ENCODE measurements at regions not wholly inside any gene's neighbourhood (a gene's known extent, or its start where the extent isn't known, plus 50 kb on each side); places are given as distances from the start of the nearest gene placed in this dataset.

DNA sequence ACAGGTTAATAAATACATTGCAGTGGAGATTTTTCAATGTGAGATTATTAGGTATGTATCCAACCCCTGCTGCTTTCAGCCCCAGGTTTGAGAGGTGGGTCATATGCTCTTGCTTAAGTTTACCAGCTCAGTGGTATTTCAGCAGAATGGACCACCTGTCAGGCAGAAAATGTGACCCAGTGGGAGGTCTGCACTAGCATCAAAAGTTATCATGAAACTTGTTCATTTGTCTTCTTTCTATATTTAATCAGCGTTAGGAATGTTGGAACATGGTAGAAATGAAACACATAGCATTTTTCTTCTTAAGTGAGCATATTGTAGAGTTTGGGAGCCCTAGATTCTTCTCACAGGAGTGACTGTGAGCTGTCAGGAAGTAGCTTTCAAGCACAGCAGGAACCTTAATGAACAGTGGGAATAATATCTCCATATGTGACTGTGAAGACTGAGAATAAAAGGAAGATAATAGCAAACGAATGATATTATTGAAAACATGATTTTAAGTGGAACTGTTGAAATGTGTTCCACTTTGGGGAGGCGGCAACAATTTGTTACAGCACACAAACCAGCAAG is 596.9 kb upstream of the CDH6 start:
- H3K4me2 ChIP-seq (ENCODE audit: low read length): no peak overlapping the region
- H3K36me3 ChIP-seq (ENCODE audit: control insufficient read depth, low read length): no peaks in the 10 kb centered on the region

GRCh38 chr5:30594331-30594730 is 599.2 kb upstream of the CDH6 start:
- Histone ChIP-seq H3K4me2 (ENCODE audit: low read length) (no peak overlapping the region), H3K9me3 (ENCODE audit: control insufficient read depth, insufficient read depth, low read length) (no peaks in the 10 kb centered on the region), H3K27me3 (ENCODE audit: control insufficient read depth, low read length) (no peaks in the 10 kb centered on the region), H3K4me3 (ENCODE audit: low read length) (no peak overlapping the region), H4K20me1 (ENCODE audit: control insufficient read depth, insufficient read depth, low read depth, low read length) (no peaks in the 10 kb centered on the region), H3K27ac (ENCODE audit: low read depth, low read length) (no peak overlapping the region), H3K79me2 (ENCODE audit: control insufficient read depth, low read length) (no peaks in the 10 kb centered on the region), H3F3A (ENCODE audit: control insufficient read depth, insufficient read depth) (no peaks in the 10 kb centered on the region), H3K9me2 (replicated peaks; ENCODE audit: control insufficient read depth, low read length) (no peaks in the 10 kb centered on the region), H3K4me1 (ENCODE audit: control insufficient read depth, low read length) (no peaks in the 10 kb centered on the region), H3K36me3 (ENCODE audit: control insufficient read depth, low read length) (no peaks in the 10 kb centered on the region)
- TF ChIP-seq, protein P1, sequence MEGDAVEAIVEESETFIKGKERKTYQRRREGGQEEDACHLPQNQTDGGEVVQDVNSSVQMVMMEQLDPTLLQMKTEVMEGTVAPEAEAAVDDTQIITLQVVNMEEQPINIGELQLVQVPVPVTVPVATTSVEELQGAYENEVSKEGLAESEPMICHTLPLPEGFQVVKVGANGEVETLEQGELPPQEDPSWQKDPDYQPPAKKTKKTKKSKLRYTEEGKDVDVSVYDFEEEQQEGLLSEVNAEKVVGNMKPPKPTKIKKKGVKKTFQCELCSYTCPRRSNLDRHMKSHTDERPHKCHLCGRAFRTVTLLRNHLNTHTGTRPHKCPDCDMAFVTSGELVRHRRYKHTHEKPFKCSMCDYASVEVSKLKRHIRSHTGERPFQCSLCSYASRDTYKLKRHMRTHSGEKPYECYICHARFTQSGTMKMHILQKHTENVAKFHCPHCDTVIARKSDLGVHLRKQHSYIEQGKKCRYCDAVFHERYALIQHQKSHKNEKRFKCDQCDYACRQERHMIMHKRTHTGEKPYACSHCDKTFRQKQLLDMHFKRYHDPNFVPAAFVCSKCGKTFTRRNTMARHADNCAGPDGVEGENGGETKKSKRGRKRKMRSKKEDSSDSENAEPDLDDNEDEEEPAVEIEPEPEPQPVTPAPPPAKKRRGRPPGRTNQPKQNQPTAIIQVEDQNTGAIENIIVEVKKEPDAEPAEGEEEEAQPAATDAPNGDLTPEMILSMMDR (IDR thresholded peaks at IDR 0.05; ENCODE audit: low read depth, low read length, poor library complexity, severe bottlenecking): no peak
- no peak for TF ChIP-seq EZH2phosphoT487 (IDR thresholded peaks at IDR 0.05; ENCODE audit: borderline replicate concordance, low read length)

More for the DNA sequence above, 596.9 kb upstream of the CDH6 start:
- H3K27ac ChIP-seq (ENCODE audit: low read depth, low read length): no peak overlapping the region
- H3K27me3 ChIP-seq (ENCODE audit: control insufficient read depth, low read length): no peaks in the 10 kb centered on the region
- H3K9me3 ChIP-seq (ENCODE audit: control insufficient read depth, insufficient read depth, low read length): no peaks in the 10 kb centered on the region
- TF ChIP-seq, protein P1 (IDR thresholded peaks at IDR 0.05; ENCODE audit: low read depth, low read length, poor library complexity, severe bottlenecking): no peak
- TF ChIP-seq EZH2phosphoT487 (IDR thresholded peaks at IDR 0.05; ENCODE audit: borderline replicate concordance, low read length): no peak
- H4K20me1 ChIP-seq (ENCODE audit: control insufficient read depth, insufficient read depth, low read depth, low read length): no peaks in the 10 kb centered on the region
- no peaks in the 10 kb centered on the region for H3K9me2 ChIP-seq (replicated peaks; ENCODE audit: control insufficient read depth, low read length)
- H3F3A ChIP-seq (ENCODE audit: control insufficient read depth, insufficient read depth): no peaks in the 10 kb centered on the region
- H3K4me3 ChIP-seq (ENCODE audit: low read length): no peak overlapping the region
- H3K4me1 ChIP-seq (ENCODE audit: control insufficient read depth, low read length): no peaks in the 10 kb centered on the region
- no peaks in the 10 kb centered on the region for H3K79me2 ChIP-seq (ENCODE audit: control insufficient read depth, low read length)

DNA sequence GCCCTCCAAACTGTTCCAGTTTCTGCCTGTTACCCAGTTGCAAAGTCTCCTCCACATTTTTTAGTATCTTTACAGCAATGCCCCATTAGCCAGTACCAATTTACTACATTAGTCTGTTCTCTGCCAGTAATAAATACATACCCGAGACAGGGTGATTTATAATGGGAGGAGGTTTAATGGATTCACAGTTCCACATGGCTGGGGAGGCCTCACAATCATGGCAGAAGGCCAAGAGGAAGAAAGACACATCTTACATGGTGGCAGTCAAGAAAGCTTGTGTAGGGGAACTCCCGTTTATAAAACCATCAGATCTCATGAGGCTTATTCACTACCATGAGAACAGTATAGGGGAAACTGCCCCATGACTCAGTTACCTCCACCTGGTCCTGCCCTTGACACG is 600.7 kb upstream of the CDH6 start:
- TF ChIP-seq EZH2phosphoT487 (IDR thresholded peaks at IDR 0.05; ENCODE audit: borderline replicate concordance, low read length): no peak
- TF ChIP-seq, protein P1 (IDR thresholded peaks at IDR 0.05; ENCODE audit: low read depth, low read length, poor library complexity, severe bottlenecking): no peak
- H3K4me2 ChIP-seq (ENCODE audit: low read length): no peak overlapping the region
- H3K27me3 ChIP-seq (ENCODE audit: control insufficient read depth, low read length): no peaks in the 10 kb centered on the region
- no peak overlapping the region for H3K27ac ChIP-seq (ENCODE audit: low read depth, low read length)
- H3K4me3 ChIP-seq (ENCODE audit: low read length): no peak overlapping the region
- no peaks in the 10 kb centered on the region for H3K79me2 ChIP-seq (ENCODE audit: control insufficient read depth, low read length)
- no peaks in the 10 kb centered on the region for H3F3A ChIP-seq (ENCODE audit: control insufficient read depth, insufficient read depth)
- H4K20me1 ChIP-seq (ENCODE audit: control insufficient read depth, insufficient read depth, low read depth, low read length): no peaks in the 10 kb centered on the region
- H3K9me2 ChIP-seq (replicated peaks; ENCODE audit: control insufficient read depth, low read length): no peaks in the 10 kb centered on the region
- no peaks in the 10 kb centered on the region for H3K36me3 ChIP-seq (ENCODE audit: control insufficient read depth, low read length)
- no peaks in the 10 kb centered on the region for H3K4me1 ChIP-seq (ENCODE audit: control insufficient read depth, low read length)
- no peaks in the 10 kb centered on the region for H3K9me3 ChIP-seq (ENCODE audit: control insufficient read depth, insufficient read depth, low read length)
